ENCODE measurements at regions not wholly inside any gene's neighbourhood (a gene's known extent, or its start where the extent isn't known, plus 50 kb on each side); places are given as distances from the start of the nearest gene placed in this dataset.

DNA sequence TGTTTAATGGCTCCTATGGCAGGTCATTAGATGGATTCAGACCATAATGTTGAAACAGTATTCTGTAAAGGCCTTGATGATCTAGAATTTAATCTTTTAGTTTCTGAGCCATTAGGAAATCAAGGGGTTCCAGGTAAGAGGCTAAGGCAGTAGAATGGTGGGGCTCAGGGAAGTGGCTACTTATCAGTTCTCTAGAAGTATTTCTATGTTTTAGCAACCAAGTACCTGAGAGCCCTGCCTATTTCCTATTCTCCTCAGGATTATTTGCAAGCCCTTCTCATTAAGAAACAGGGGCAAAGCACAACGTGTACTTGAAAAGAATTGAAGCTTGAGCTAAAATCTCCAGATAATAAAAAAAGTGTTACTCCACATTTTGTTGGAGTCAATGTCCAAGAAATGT, 646.5 kb downstream of the RNF144B start:
- DNase-seq (ENCODE audit: low read depth, low spot score), result no peak
- Mint-ChIP-seq H3K27me3 (ENCODE audit: low read depth) (no peaks in the 10 kb centered on the region), H3K27ac (ENCODE audit: unreplicated experiment) (no peak overlapping the region), H3K36me3 (ENCODE audit: low read depth) (peaks cover under 1% of the 10 kb centered on the region), H3K4me3 (no peak overlapping the region), H3K4me1 (peaks cover 27% of the 10 kb centered on the region), H3K9me3 (peaks cover 12% of the 10 kb centered on the region)
- TF ChIP-seq CTCF (conservative IDR thresholded peaks at IDR 0.05), result no peak

GRCh38 chr6:19034986-19035385, 647.8 kb downstream of the RNF144B start:
- Mint-ChIP-seq H3K27me3 (ENCODE audit: low read depth) (no peaks in the 10 kb centered on the region), H3K9me3 (peaks cover 11% of the 10 kb centered on the region), H3K36me3 (ENCODE audit: low read depth) (no peaks in the 10 kb centered on the region), H3K27ac (ENCODE audit: unreplicated experiment) (no peak overlapping the region), H3K4me3 (no peak overlapping the region), H3K4me1 (peaks cover 27% of the 10 kb centered on the region)
- TF ChIP-seq CTCF (conservative IDR thresholded peaks at IDR 0.05), result no peak
- DNase-seq (ENCODE audit: low read depth, low spot score), result no peak

DNA sequence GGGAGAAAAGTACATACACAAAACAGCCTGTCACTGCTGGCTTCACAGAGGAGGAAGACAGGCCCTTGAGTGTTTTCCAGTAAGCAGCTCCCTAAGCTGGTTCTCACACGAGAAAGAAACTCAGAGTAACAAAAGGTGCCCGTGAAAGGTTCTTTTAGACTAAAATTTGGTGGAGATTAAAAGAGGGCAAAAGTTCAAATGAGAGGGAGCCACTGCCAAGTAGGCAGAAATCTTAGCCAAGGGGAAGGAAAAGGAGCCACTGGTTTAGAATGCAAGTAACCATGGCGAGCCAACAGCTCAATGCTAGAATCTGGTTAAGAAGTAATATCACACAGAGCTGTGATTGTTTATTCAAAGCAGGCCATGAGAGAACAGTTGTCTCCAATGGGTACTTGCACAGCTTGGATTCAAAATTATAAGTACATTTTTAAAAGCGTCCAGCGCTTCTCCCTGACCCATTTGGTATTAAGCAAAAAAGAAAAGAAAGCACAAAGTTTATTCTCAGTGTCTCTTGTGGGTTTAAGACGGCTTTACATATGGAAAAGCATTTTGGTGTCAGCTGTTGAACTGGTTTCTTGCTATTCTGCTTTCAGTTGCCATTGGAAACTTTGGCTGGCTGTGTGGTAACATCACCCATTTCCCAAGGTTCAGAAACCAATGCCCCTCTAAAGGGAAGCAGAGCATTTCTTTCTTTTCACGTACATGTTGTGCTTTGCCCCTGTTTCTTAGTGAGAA, 648.5 kb downstream of the RNF144B start:
- H3K9me3 Mint-ChIP-seq, result peaks cover 8% of the 10 kb centered on the region
- no peaks in the 10 kb centered on the region for H3K27me3 Mint-ChIP-seq (ENCODE audit: low read depth)
- no peak for TF ChIP-seq CTCF (conservative IDR thresholded peaks at IDR 0.05)
- peaks cover 23% of the 10 kb centered on the region for H3K4me1 Mint-ChIP-seq
- H3K27ac Mint-ChIP-seq (ENCODE audit: unreplicated experiment), result no peak overlapping the region
- no peak for DNase-seq (ENCODE audit: low read depth, low spot score)
- H3K4me3 Mint-ChIP-seq, result no peak overlapping the region
- no peaks in the 10 kb centered on the region for H3K36me3 Mint-ChIP-seq (ENCODE audit: low read depth)

DNA sequence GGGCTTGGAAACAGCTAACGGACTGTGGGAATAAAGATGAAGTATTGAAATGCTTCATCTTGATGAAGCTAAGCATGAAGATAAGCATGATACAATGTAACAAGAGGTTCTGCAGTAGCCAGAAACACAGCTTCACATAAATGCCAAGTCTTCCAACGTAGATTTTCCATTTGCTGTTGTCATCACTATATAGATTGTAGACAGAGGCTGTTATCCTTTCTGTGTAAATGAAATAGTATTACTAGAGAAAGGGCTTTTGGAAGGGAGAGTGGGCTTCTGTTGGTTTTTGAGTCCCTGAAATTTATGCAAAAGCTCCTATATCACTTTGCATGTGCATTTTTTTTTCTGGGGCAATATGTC, 649.0 kb downstream of the RNF144B start:
- H3K27me3 Mint-ChIP-seq (ENCODE audit: low read depth), result no peaks in the 10 kb centered on the region
- no peak for DNase-seq (ENCODE audit: low read depth, low spot score)
- H3K4me1 Mint-ChIP-seq, result peaks cover 23% of the 10 kb centered on the region
- no peak overlapping the region for H3K4me3 Mint-ChIP-seq
- no peak overlapping the region for H3K27ac Mint-ChIP-seq (ENCODE audit: unreplicated experiment)
- H3K36me3 Mint-ChIP-seq (ENCODE audit: low read depth), result no peaks in the 10 kb centered on the region
- peaks cover 8% of the 10 kb centered on the region for H3K9me3 Mint-ChIP-seq
- TF ChIP-seq CTCF (conservative IDR thresholded peaks at IDR 0.05), result no peak

DNA sequence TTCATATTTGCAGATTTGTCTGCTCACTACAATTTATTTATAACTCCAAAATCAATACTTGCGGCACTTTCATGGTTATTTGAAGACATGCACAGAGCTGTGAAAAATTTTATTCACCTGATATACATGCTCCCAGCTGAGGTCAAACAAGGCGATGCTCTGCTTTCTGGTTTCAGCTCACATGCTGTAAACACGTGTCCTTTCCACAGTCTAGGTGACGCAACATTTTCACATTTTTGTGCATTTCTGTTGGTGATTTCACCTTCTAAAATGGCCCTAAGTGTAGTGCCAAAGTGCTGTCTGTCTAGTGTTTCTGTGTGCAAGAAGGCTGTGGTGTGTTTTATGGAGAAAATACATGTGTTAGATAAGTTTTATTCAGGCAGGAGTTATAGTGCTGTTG, 650.5 kb downstream of the RNF144B start:
- H3K4me3 Mint-ChIP-seq, result no peak overlapping the region
- no peaks in the 10 kb centered on the region for H3K27me3 Mint-ChIP-seq (ENCODE audit: low read depth)
- H3K36me3 Mint-ChIP-seq (ENCODE audit: low read depth), result no peaks in the 10 kb centered on the region
- peaks cover 9% of the 10 kb centered on the region for H3K4me1 Mint-ChIP-seq
- peaks cover 6% of the 10 kb centered on the region for H3K9me3 Mint-ChIP-seq
- no peak overlapping the region for H3K27ac Mint-ChIP-seq (ENCODE audit: unreplicated experiment)
- no peak for TF ChIP-seq CTCF (conservative IDR thresholded peaks at IDR 0.05)
- DNase-seq (ENCODE audit: low read depth, low spot score), result no peak

All from neural crest cell (in vitro differentiated cells).